ENCODE measurements at regions not wholly inside any gene's neighbourhood (a gene's known extent, or its start where the extent isn't known, plus 50 kb on each side); places are given as distances from the start of the nearest gene placed in this dataset.

GRCh38 chr1:42096554-42096953 lies 56.7 kb upstream of the GUCA2B start:
- no peaks in the 10 kb centered on the region for H3K27me3 ChIP-seq (ENCODE audit: control insufficient read depth, insufficient read depth, low read length)
- H3K9ac ChIP-seq (ENCODE audit: low read depth, low read length): no peak overlapping the region
- H3K36me3 ChIP-seq (ENCODE audit: insufficient read depth, low read length): no peaks in the 10 kb centered on the region
- H3K4me3 ChIP-seq (ENCODE audit: low read length): no peak overlapping the region
- no peaks in the 10 kb centered on the region for H3K9me3 ChIP-seq (replicated peaks; ENCODE audit: low read length)
- no peaks in the 10 kb centered on the region for H3K4me1 ChIP-seq (ENCODE audit: control insufficient read depth, insufficient read depth, low read length)
- no peak overlapping the region for H3K4me2 ChIP-seq (ENCODE audit: low read length)

DNA sequence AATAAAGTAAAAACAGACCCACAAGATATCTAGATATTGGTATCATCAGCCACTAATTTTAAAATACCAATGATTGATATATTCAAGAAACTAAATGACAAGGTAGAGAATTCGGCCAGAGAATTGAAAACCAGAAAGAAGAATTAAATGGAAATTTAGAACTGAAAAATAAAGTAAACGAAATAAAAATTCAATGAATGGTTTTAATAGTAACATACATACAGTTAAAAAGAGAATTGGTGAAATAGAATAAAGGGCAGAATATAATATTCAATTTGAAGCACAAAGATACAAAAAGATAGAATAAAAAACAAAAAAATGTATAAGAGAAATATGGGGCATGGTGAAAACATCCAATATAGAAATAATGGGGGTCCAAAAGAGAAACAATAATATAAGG lies 64.0 kb upstream of the GUCA2B start:
- Histone ChIP-seq H3K27me3 (ENCODE audit: control insufficient read depth, insufficient read depth, low read length) (peaks cover 10% of the 10 kb centered on the region), H3K9me3 (replicated peaks; ENCODE audit: low read length) (no peaks in the 10 kb centered on the region), H3K36me3 (ENCODE audit: insufficient read depth, low read length) (no peaks in the 10 kb centered on the region), H3K4me2 (ENCODE audit: low read length) (no peak overlapping the region), H3K9ac (ENCODE audit: low read depth, low read length) (no peak overlapping the region), H3K4me3 (ENCODE audit: low read length) (no peak overlapping the region), H3K4me1 (ENCODE audit: control insufficient read depth, insufficient read depth, low read length) (no peaks in the 10 kb centered on the region)

DNA sequence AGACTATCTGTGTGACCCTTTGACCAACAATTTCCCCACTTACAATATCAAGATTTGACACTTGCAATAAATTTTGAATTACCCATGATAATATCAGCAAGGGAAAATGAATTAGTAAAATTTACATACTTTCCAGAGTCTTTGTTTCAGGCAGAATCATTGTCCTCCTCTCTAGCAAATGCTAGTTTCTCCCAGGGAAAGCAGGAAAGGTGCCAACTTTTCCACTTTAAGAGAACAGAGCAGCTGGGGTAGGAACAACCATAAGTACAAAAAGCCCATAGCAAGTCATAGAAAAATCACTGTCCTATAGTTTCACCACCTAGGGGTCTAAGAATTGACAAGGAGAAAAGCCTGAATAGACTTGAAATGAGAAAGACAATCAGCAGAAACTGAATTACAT lies 67.1 kb upstream of the GUCA2B start:
- Histone ChIP-seq H3K4me1 (ENCODE audit: control insufficient read depth, insufficient read depth, low read length) (no peaks in the 10 kb centered on the region), H3K4me2 (ENCODE audit: low read length) (no peak overlapping the region), H3K36me3 (ENCODE audit: insufficient read depth, low read length) (no peaks in the 10 kb centered on the region), H3K9me3 (replicated peaks; ENCODE audit: low read length) (no peaks in the 10 kb centered on the region), H3K4me3 (ENCODE audit: low read length) (no peak overlapping the region), H3K9ac (ENCODE audit: low read depth, low read length) (no peak overlapping the region), H3K27me3 (ENCODE audit: control insufficient read depth, insufficient read depth, low read length) (peaks cover 12% of the 10 kb centered on the region)

DNA sequence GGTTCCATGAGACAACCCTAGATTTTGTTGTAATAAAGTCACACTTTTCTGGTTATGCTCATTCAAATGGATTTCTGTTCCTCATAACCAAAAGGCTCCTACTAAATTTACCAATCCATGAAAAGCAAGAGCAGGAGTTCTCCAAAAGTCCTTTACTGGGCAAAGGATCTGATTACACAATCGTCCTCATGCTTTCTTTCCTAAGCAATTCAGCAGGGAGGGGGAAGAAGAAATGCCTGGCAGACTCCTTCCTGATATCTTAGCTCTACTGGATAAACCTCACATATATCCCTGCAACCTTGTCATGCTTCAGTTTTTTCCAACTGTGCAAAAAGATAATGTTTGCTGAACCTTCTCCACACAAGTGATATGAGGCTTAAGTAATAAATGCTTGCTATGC lies 67.6 kb upstream of the GUCA2B start:
- no peaks in the 10 kb centered on the region for H3K4me1 ChIP-seq (ENCODE audit: control insufficient read depth, insufficient read depth, low read length)
- H3K4me2 ChIP-seq (ENCODE audit: low read length): no peak overlapping the region
- no peaks in the 10 kb centered on the region for H3K9me3 ChIP-seq (replicated peaks; ENCODE audit: low read length)
- no peak overlapping the region for H3K9ac ChIP-seq (ENCODE audit: low read depth, low read length)
- no peak overlapping the region for H3K4me3 ChIP-seq (ENCODE audit: low read length)
- no peaks in the 10 kb centered on the region for H3K36me3 ChIP-seq (ENCODE audit: insufficient read depth, low read length)
- peaks cover 12% of the 10 kb centered on the region for H3K27me3 ChIP-seq (ENCODE audit: control insufficient read depth, insufficient read depth, low read length)

- Histone ChIP-seq H3K9me3 (replicated peaks; ENCODE audit: low read length) (no peaks in the 10 kb centered on the region), H3K27me3 (ENCODE audit: control insufficient read depth, insufficient read depth, low read length) (peaks cover 9% of the 10 kb centered on the region), H3K4me2 (ENCODE audit: low read length) (no peak overlapping the region), H3K4me1 (ENCODE audit: control insufficient read depth, insufficient read depth, low read length) (no peaks in the 10 kb centered on the region), H3K9ac (ENCODE audit: low read depth, low read length) (no peak overlapping the region), H3K4me3 (ENCODE audit: low read length) (no peak overlapping the region), H3K36me3 (ENCODE audit: insufficient read depth, low read length) (no peaks in the 10 kb centered on the region)
Measured at GRCh38 chr1:42081475-42081874, 71.7 kb upstream of the GUCA2B start.

DNA sequence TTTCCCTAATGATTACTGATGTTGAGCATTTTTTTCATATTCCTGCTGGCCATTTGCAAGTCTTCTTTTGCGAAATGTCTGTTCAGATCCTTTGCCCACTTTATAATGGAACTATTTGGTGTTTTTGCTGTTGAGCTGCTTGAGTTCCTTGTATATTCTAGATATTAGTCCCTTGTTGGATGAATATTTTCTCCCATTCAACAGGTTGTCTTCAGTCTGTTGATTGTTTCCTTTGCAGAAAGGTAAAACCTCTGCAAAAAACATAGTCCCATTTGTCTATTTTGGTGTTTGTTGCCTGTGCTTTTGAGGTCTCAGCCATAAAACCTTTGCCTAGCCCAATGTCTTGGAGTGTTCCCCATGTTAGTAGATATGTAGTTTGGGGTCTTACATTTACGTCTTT lies 78.0 kb upstream of the GUCA2B start:
- peaks cover 19% of the 10 kb centered on the region for H3K27me3 ChIP-seq (ENCODE audit: control insufficient read depth, insufficient read depth, low read length)
- H3K4me1 ChIP-seq (ENCODE audit: control insufficient read depth, insufficient read depth, low read length): no peaks in the 10 kb centered on the region
- no peaks in the 10 kb centered on the region for H3K9me3 ChIP-seq (replicated peaks; ENCODE audit: low read length)
- H3K36me3 ChIP-seq (ENCODE audit: insufficient read depth, low read length): no peaks in the 10 kb centered on the region
- H3K4me2 ChIP-seq (ENCODE audit: low read length): no peak overlapping the region
- H3K4me3 ChIP-seq (ENCODE audit: low read length): no peak overlapping the region
- no peak overlapping the region for H3K9ac ChIP-seq (ENCODE audit: low read depth, low read length)

- Histone ChIP-seq H3K4me3 (ENCODE audit: low read length) (no peak overlapping the region), H3K27me3 (ENCODE audit: control insufficient read depth, insufficient read depth, low read length) (peaks cover 25% of the 10 kb centered on the region), H3K36me3 (ENCODE audit: insufficient read depth, low read length) (no peaks in the 10 kb centered on the region), H3K4me2 (ENCODE audit: low read length) (no peak overlapping the region), H3K9ac (ENCODE audit: low read depth, low read length) (no peak overlapping the region), H3K9me3 (replicated peaks; ENCODE audit: low read length) (no peaks in the 10 kb centered on the region), H3K4me1 (ENCODE audit: control insufficient read depth, insufficient read depth, low read length) (no peaks in the 10 kb centered on the region)
Measured at GRCh38 chr1:42070996-42071395, 82.2 kb upstream of the GUCA2B start.

DNA sequence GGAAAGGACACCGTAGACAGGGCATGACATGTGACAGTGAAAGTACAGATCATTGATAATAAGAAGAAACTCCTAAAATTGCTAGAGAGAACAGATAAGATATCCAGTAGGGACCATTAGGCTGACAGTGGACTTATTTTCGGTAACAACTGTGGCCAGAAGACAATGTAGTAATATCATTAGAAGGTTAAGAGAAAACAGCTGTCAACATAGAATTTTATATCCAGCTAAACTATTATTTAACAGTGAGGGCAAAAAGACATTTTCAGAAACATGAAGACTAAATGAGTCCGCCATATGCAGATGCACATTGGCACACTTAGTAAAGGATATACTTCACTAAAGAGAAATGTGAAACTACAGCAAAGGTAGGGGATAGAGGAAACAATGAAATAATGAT lies 95.4 kb upstream of the GUCA2B start:
- Histone ChIP-seq H3K9me3 (replicated peaks; ENCODE audit: low read length) (no peaks in the 10 kb centered on the region), H3K4me3 (ENCODE audit: low read length) (no peak overlapping the region), H3K36me3 (ENCODE audit: insufficient read depth, low read length) (no peaks in the 10 kb centered on the region), H3K4me2 (ENCODE audit: low read length) (no peak overlapping the region), H3K9ac (ENCODE audit: low read depth, low read length) (no peak overlapping the region), H3K4me1 (ENCODE audit: control insufficient read depth, insufficient read depth, low read length) (no peaks in the 10 kb centered on the region), H3K27me3 (ENCODE audit: control insufficient read depth, insufficient read depth, low read length) (no peaks in the 10 kb centered on the region)

- Histone ChIP-seq H3K4me1 (ENCODE audit: control insufficient read depth, insufficient read depth, low read length) (no peaks in the 10 kb centered on the region), H3K4me2 (ENCODE audit: low read length) (no peak overlapping the region), H3K36me3 (ENCODE audit: insufficient read depth, low read length) (no peaks in the 10 kb centered on the region), H3K9ac (ENCODE audit: low read depth, low read length) (no peak overlapping the region), H3K9me3 (replicated peaks; ENCODE audit: low read length) (no peaks in the 10 kb centered on the region), H3K27me3 (ENCODE audit: control insufficient read depth, insufficient read depth, low read length) (no peaks in the 10 kb centered on the region), H3K4me3 (ENCODE audit: low read length) (no peak overlapping the region)
Measured at GRCh38 chr1:42056460-42056859, 96.8 kb upstream of the GUCA2B start.

DNA sequence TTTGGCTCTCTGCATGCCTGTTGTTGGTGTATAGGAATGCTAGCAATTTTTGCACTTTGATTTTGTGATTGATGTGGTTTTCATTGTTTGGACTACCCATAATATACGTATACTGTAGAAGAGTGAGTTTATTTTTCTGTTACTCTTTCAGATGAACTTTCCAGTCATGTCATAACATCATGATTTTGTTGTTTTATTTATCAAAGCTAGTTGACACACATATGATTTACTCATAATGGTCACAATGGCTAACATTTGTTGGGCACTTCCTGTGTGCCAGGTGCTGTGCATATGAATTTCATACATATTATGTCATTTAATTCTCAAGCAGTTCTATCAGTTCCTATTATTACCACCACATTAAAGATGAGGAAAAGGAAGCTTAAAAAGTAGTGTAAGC lies 98.1 kb upstream of the GUCA2B start:
- Histone ChIP-seq H3K9me3 (replicated peaks; ENCODE audit: low read length) (no peaks in the 10 kb centered on the region), H3K36me3 (ENCODE audit: insufficient read depth, low read length) (no peaks in the 10 kb centered on the region), H3K4me1 (ENCODE audit: control insufficient read depth, insufficient read depth, low read length) (no peaks in the 10 kb centered on the region), H3K4me2 (ENCODE audit: low read length) (no peak overlapping the region), H3K9ac (ENCODE audit: low read depth, low read length) (no peak overlapping the region), H3K4me3 (ENCODE audit: low read length) (no peak overlapping the region), H3K27me3 (ENCODE audit: control insufficient read depth, insufficient read depth, low read length) (peaks cover 5% of the 10 kb centered on the region)

GRCh38 chr1:42052072-42052699 lies 101.0 kb upstream of the GUCA2B start:
- peaks cover 8% of the 10 kb centered on the region for H3K27me3 ChIP-seq (ENCODE audit: control insufficient read depth, insufficient read depth, low read length)
- no peaks in the 10 kb centered on the region for H3K36me3 ChIP-seq (ENCODE audit: insufficient read depth, low read length)
- no peak overlapping the region for H3K4me2 ChIP-seq (ENCODE audit: low read length)
- H3K9ac ChIP-seq (ENCODE audit: low read depth, low read length): no peak overlapping the region
- no peaks in the 10 kb centered on the region for H3K4me1 ChIP-seq (ENCODE audit: control insufficient read depth, insufficient read depth, low read length)
- H3K4me3 ChIP-seq (ENCODE audit: low read length): no peak overlapping the region
- no peaks in the 10 kb centered on the region for H3K9me3 ChIP-seq (replicated peaks; ENCODE audit: low read length)

- no peaks in the 10 kb centered on the region for H3K9me3 ChIP-seq (replicated peaks; ENCODE audit: low read length)
- H3K27me3 ChIP-seq (ENCODE audit: control insufficient read depth, insufficient read depth, low read length): peaks cover 8% of the 10 kb centered on the region
- no peak overlapping the region for H3K4me3 ChIP-seq (ENCODE audit: low read length)
- no peak overlapping the region for H3K4me2 ChIP-seq (ENCODE audit: low read length)
- H3K4me1 ChIP-seq (ENCODE audit: control insufficient read depth, insufficient read depth, low read length): no peaks in the 10 kb centered on the region
- no peak overlapping the region for H3K9ac ChIP-seq (ENCODE audit: low read depth, low read length)
- H3K36me3 ChIP-seq (ENCODE audit: insufficient read depth, low read length): no peaks in the 10 kb centered on the region
Measured at GRCh38 chr1:42047508-42047880, 105.7 kb upstream of the GUCA2B start.
